Esophagus muscularis mucosa (tissue), 4 donors: ENCODE measurements at regions not wholly inside any gene's neighbourhood (a gene's known extent, or its start where the extent isn't known, plus 50 kb on each side); places are given as distances from the start of the nearest gene placed in this dataset.

ENCODE experiments used
- DNase-seq: peaks from one replicate; pipeline ENCODE4 v3.0.0-alpha.2; 2017; ENCODE audit errors: extremely low spot score
- H3K27ac ChIP-seq, 4 donors: fragments of 200-600 bp; sonication (generic); replicated peaks in 1 of 4; 1 replicate in 3 of 4; 2 replicates in 1 of 4; pipeline ENCODE4 v1.5.1; 2016 to 2019; ENCODE audit warnings: mild to moderate bottlenecking in 1 of 4
- H3K27me3 ChIP-seq, 4 donors: fragments of 200-600 bp; sonication (generic); one replicate each; pipeline versions ENCODE4 v1.5.1 to v1.6.0; 2016 to 2019
- H3K36me3 ChIP-seq, 4 donors: fragments of 200-600 bp; sonication (generic); one replicate each; pipeline ENCODE4 v1.5.1; 2016 to 2019
- H3K4me1 ChIP-seq, 4 donors: fragments of 200-600 bp; sonication (generic); one replicate each; pipeline ENCODE4 v1.5.1; 2016 to 2019
- H3K4me3 ChIP-seq, 4 donors: fragments of 200-600 bp; sonication (generic); 1 replicate in 2 of 4; 2 replicates in 2 of 4; pipeline ENCODE4 v1.5.1; 2016 to 2019; ENCODE audit warnings: mild to moderate bottlenecking in 4 of 4, moderate library complexity in 1 of 4
- H3K9me3 ChIP-seq, 4 donors: fragments of 200-600 bp; sonication (generic); 1 replicate in 3 of 4; 2 replicates in 1 of 4; pipeline ENCODE4 v1.5.1; 2016 to 2019
- CTCF ChIP-seq, 3 experiments: fragments of 200-600 bp in 2 of 3; fragments of 450-650 bp in 1 of 3; sonication (generic) in 2 of 3; IDR thresholded peaks; one replicate each; pipeline ENCODE4 v1.5.1; 2017 to 2019; ENCODE audit warnings: antibody characterized with exemption in 3 of 3, mild to moderate bottlenecking in 2 of 3, moderate library complexity in 1 of 3
- EP300 ChIP-seq: sonication (generic); formaldehyde crosslinking; IDR thresholded peaks from one replicate; pipeline ENCODE4 v1.6.1; 2017; ENCODE audit warnings: antibody characterized with exemption
- POLR2A ChIP-seq: fragments of 450-650 bp; IDR thresholded peaks from one replicate; pipeline ENCODE4 v1.6.1; 2017; ENCODE audit warnings: antibody characterized with exemption, moderate library complexity, mild to moderate bottlenecking, low read depth
- POLR2AphosphoS5 ChIP-seq, 2 donors: sonication (generic); formaldehyde crosslinking; IDR thresholded peaks; one replicate each; pipeline ENCODE4 v1.6.1; 2017; ENCODE audit warnings: antibody characterized with exemption in 2 of 2
- WGBS: methylation state at CpG from one replicate; pipeline ENCODE4 v1.1.5; 2018; 5-methylcytosine and 5-hydroxymethylcytosine counted together
- intact Hi-C: fragments of 100-400 bp; cut with DNase I; formaldehyde crosslinking; loops from one replicate; pipeline ENCODE4 v1.15.1; 2023

- TF ChIP-seq POLR2A (no peak), EP300 (no peak), POLR2AphosphoS5 (IDR thresholded peaks at IDR 0.05) (no peak), CTCF (IDR thresholded peaks at IDR 0.05) (no peak)
- Histone ChIP-seq H3K36me3 (no peaks in the 10 kb centered on the region), H3K9me3 (no peaks in the 10 kb centered on the region), H3K27ac (no peak overlapping the region), H3K27me3 (no peaks in the 10 kb centered on the region), H3K4me3 (no peak overlapping the region), H3K4me1 (no peaks in the 10 kb centered on the region)
- intact Hi-C loops, result no loop called here
- WGBS, result 62% methylated on average over 7 of the region's 7 CpGs
- DNase-seq, result no peak
These were observed 64.4 kb downstream of the ARF6 start for GRCh38 chr14:49957089-49957852.

GRCh38 chr14:49959822-49960408 is 67.0 kb downstream of the ARF6 start:
- H3K4me1 ChIP-seq, result no peaks in the 10 kb centered on the region
- intact Hi-C loops, result no loop called here
- H3K4me3 ChIP-seq, result no peak overlapping the region
- H3K9me3 ChIP-seq, result no peaks in the 10 kb centered on the region
- H3K27ac ChIP-seq, result no peak overlapping the region
- no peak for DNase-seq
- no peaks in the 10 kb centered on the region for H3K27me3 ChIP-seq
- no peaks in the 10 kb centered on the region for H3K36me3 ChIP-seq
- 81% methylated on average over 9 of the region's 9 CpGs for WGBS
- TF ChIP-seq POLR2A (no peak), POLR2AphosphoS5 (IDR thresholded peaks at IDR 0.05) (no peak), CTCF (IDR thresholded peaks at IDR 0.05) (no peak), EP300 (no peak)

GRCh38 chr14:49960453-49960852 is 67.6 kb downstream of the ARF6 start:
- WGBS, result 88% methylated on average over 7 of the region's 7 CpGs
- no peak for TF ChIP-seq POLR2AphosphoS5 (IDR thresholded peaks at IDR 0.05)
- TF ChIP-seq EP300, result no peak
- TF ChIP-seq POLR2A, result no peak
- no peak for TF ChIP-seq CTCF (IDR thresholded peaks at IDR 0.05)
- no peak for DNase-seq
- no peaks in the 10 kb centered on the region for H3K36me3 ChIP-seq
- H3K27ac ChIP-seq, result no peak overlapping the region
- no peak overlapping the region for H3K4me3 ChIP-seq
- intact Hi-C loops, result no loop called here
- no peaks in the 10 kb centered on the region for H3K4me1 ChIP-seq
- H3K9me3 ChIP-seq, result no peaks in the 10 kb centered on the region
- H3K27me3 ChIP-seq, result no peaks in the 10 kb centered on the region

GRCh38 chr14:49961270-49962222 is 68.7 kb downstream of the ARF6 start:
- WGBS, result 93% methylated on average over 13 of the region's 13 CpGs
- Histone ChIP-seq H3K27ac (no peak overlapping the region), H3K9me3 (no peaks in the 10 kb centered on the region), H3K4me3 (no peak overlapping the region), H3K36me3 (no peaks in the 10 kb centered on the region), H3K27me3 (no peaks in the 10 kb centered on the region), H3K4me1 (no peaks in the 10 kb centered on the region)
- TF ChIP-seq POLR2A (no peak), CTCF (IDR thresholded peaks at IDR 0.05) (no peak), POLR2AphosphoS5 (IDR thresholded peaks at IDR 0.05) (no peak), EP300 (no peak)
- intact Hi-C loops, result no loop called here
- DNase-seq, result no peak
